AG09309 (cell line): ENCODE measurements at regions not wholly inside any gene's neighbourhood (a gene's known extent, or its start where the extent isn't known, plus 50 kb on each side); places are given as distances from the start of the nearest gene placed in this dataset.

ENCODE experiments used
- DNase-seq: peaks from one replicate; pipeline ENCODE4 v3.0.0-alpha.2; 2010; ENCODE audit warnings: low read depth
- H3K4me3 ChIP-seq: 2 replicates; pipeline ENCODE4 v1.5.1; 2011; ENCODE audit warnings: mild to moderate bottlenecking, low read depth, low read length, moderate library complexity; ENCODE audit not compliant: control insufficient read depth
- CTCF ChIP-seq: IDR thresholded peaks from 2 replicates; pipeline ENCODE4 v1.5.1; 2011; ENCODE audit warnings: mild to moderate bottlenecking, low read depth, low read length, inconsistent platforms; ENCODE audit not compliant: insufficient read depth, control insufficient read depth; ENCODE audit errors: missing control alignments

- DNase-seq: no peak
- no peak overlapping the region for H3K4me3 ChIP-seq
- no peak for TF ChIP-seq CTCF
Observed at GRCh38 chr5:155332618-155333017, 319.1 kb downstream of the KIF4B start.

GRCh38 chr5:155342956-155343355 is 329.4 kb downstream of the KIF4B start:
- no peak overlapping the region for H3K4me3 ChIP-seq
- TF ChIP-seq CTCF: no peak
- DNase-seq: no peak

- no peak for DNase-seq
- no peak overlapping the region for H3K4me3 ChIP-seq
- no peak for TF ChIP-seq CTCF
Observed at GRCh38 chr5:155343468-155343867, 329.9 kb downstream of the KIF4B start.

- H3K4me3 ChIP-seq: no peak overlapping the region
Observed at GRCh38 chr5:155353231-155353630, 339.7 kb downstream of the KIF4B start.

GRCh38 chr5:155366096-155366495 is 352.5 kb downstream of the KIF4B start:
- no peak for DNase-seq
- no peak for TF ChIP-seq CTCF
- H3K4me3 ChIP-seq: no peak overlapping the region

More at GRCh38 chr5:155353231-155353630, 339.7 kb downstream of the KIF4B start:
- no peak for DNase-seq
- no peak for TF ChIP-seq CTCF

GRCh38 chr5:155367841-155368240 is 354.3 kb downstream of the KIF4B start:
- DNase-seq: no peak
- no peak for TF ChIP-seq CTCF
- H3K4me3 ChIP-seq: no peak overlapping the region

GRCh38 chr5:155368490-155368889 is 354.9 kb downstream of the KIF4B start:
- no peak overlapping the region for H3K4me3 ChIP-seq
- DNase-seq: no peak
- no peak for TF ChIP-seq CTCF
